ENCODE measurements at regions not wholly inside any gene's neighbourhood (a gene's known extent, or its start where the extent isn't known, plus 50 kb on each side); places are given as distances from the start of the nearest gene placed in this dataset.

DNA sequence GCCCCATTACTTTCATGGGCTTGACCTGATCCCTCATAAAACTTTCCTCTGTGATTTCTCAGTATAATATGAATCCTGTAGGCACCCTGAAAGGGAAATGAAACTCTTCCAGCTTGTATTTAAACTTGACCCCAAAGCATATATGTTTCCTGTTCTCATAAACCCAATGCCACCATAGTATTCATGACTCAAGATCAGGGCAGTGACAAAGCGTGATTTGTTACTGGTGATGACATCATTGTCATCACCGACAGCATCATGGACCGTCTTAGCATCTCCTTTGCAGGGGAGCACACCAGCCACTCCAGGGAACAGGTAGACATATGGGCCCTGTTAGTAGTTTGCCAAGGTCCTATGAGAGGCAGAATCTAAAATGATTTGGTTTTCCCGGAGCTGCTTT is 741.2 kb downstream of the NR2F2 start:
- Mint-ChIP-seq H3K27ac (ENCODE audit: unreplicated experiment) (no peak overlapping the region), H3K27me3 (ENCODE audit: unreplicated experiment) (no peaks in the 10 kb centered on the region), H3K4me1 (ENCODE audit: unreplicated experiment) (no peaks in the 10 kb centered on the region), H3K9me3 (ENCODE audit: unreplicated experiment) (peaks cover 12% of the 10 kb centered on the region), H3K36me3 (ENCODE audit: unreplicated experiment) (no peaks in the 10 kb centered on the region), H3K4me3 (ENCODE audit: unreplicated experiment) (no peak overlapping the region)
- TF ChIP-seq, protein P1, sequence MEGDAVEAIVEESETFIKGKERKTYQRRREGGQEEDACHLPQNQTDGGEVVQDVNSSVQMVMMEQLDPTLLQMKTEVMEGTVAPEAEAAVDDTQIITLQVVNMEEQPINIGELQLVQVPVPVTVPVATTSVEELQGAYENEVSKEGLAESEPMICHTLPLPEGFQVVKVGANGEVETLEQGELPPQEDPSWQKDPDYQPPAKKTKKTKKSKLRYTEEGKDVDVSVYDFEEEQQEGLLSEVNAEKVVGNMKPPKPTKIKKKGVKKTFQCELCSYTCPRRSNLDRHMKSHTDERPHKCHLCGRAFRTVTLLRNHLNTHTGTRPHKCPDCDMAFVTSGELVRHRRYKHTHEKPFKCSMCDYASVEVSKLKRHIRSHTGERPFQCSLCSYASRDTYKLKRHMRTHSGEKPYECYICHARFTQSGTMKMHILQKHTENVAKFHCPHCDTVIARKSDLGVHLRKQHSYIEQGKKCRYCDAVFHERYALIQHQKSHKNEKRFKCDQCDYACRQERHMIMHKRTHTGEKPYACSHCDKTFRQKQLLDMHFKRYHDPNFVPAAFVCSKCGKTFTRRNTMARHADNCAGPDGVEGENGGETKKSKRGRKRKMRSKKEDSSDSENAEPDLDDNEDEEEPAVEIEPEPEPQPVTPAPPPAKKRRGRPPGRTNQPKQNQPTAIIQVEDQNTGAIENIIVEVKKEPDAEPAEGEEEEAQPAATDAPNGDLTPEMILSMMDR (IDR thresholded peaks at IDR 0.05) = no peak
- DNase-seq (ENCODE audit: extremely low spot score, unreplicated experiment) = no peak

DNA sequence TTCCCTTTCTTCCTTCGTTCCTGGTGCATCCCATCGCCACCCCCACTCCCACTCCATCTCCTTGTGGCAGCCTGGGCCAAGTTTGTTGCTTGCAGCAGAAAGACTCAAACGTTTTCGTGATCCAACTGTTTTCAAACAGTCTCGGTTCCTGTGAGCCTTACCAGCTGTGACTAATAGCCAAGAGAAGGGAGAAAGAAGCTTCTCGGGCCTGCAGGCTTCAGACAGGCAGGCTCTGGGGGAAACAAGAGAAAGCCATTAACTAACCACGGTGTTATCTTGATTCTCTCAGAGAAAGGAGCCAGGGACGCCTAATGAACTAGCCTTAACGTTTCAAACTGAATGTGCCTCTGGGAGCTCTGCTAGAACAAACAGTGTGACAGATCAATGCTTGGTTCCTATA is 742.0 kb downstream of the NR2F2 start:
- Mint-ChIP-seq H3K4me1 (ENCODE audit: unreplicated experiment) (no peaks in the 10 kb centered on the region), H3K9me3 (ENCODE audit: unreplicated experiment) (peaks cover 12% of the 10 kb centered on the region), H3K27ac (ENCODE audit: unreplicated experiment) (no peak overlapping the region), H3K36me3 (ENCODE audit: unreplicated experiment) (no peaks in the 10 kb centered on the region), H3K27me3 (ENCODE audit: unreplicated experiment) (no peaks in the 10 kb centered on the region), H3K4me3 (ENCODE audit: unreplicated experiment) (no peak overlapping the region)
- DNase-seq (ENCODE audit: extremely low spot score, unreplicated experiment) = no peak
- TF ChIP-seq, protein P1 (IDR thresholded peaks at IDR 0.05) = no peak

DNA sequence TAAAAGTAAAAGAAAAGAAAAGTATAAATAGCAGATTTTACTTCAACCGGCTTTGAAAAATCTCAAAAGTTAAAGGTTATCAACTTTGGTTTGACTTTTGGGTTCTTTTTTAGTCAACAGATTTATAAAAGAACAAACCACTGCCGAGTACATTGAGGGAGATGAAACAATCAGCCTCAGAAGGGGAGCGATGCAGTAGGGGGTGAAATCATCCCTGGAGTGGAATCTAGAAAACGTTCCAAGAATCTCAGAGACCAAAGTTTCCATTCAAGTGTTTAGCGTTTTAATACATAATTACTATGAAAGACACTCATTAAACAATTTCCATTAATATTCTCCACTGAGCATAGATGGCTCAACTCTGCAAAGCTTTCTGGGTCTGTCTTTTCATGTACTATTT is 745.5 kb downstream of the NR2F2 start:
- TF ChIP-seq, protein P1 (IDR thresholded peaks at IDR 0.05) = no peak
- Mint-ChIP-seq H3K36me3 (ENCODE audit: unreplicated experiment) (no peaks in the 10 kb centered on the region), H3K4me1 (ENCODE audit: unreplicated experiment) (no peaks in the 10 kb centered on the region), H3K9me3 (ENCODE audit: unreplicated experiment) (peaks cover 12% of the 10 kb centered on the region), H3K27me3 (ENCODE audit: unreplicated experiment) (no peaks in the 10 kb centered on the region), H3K4me3 (ENCODE audit: unreplicated experiment) (no peak overlapping the region), H3K27ac (ENCODE audit: unreplicated experiment) (no peak overlapping the region)
- DNase-seq (ENCODE audit: extremely low spot score, unreplicated experiment) = no peak

DNA sequence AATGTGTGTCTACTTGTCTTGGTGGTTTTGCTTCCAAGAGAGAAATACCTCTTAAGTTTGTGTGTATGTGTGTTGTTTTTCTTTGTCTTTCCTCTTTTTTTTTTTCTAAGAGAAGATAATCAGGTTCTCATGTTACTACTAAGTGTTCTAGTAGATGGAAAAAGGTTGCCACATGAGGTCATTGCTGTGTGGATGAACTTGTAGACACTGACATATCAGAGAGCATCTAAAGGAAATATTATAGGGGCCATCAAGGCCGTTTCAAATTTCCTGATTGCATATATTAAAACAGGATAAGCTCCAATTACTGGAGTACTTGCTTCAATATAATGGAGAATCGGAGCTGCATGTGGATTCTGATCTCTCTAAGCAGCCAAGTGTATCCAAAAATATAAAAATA is 747.5 kb downstream of the NR2F2 start:
- TF ChIP-seq, protein P1 (IDR thresholded peaks at IDR 0.05) = no peak
- Mint-ChIP-seq H3K4me3 (ENCODE audit: unreplicated experiment) (no peak overlapping the region), H3K4me1 (ENCODE audit: unreplicated experiment) (no peaks in the 10 kb centered on the region), H3K36me3 (ENCODE audit: unreplicated experiment) (no peaks in the 10 kb centered on the region), H3K27ac (ENCODE audit: unreplicated experiment) (no peak overlapping the region), H3K27me3 (ENCODE audit: unreplicated experiment) (no peaks in the 10 kb centered on the region), H3K9me3 (ENCODE audit: unreplicated experiment) (peaks cover 8% of the 10 kb centered on the region)
- DNase-seq (ENCODE audit: extremely low spot score, unreplicated experiment) = no peak

DNA sequence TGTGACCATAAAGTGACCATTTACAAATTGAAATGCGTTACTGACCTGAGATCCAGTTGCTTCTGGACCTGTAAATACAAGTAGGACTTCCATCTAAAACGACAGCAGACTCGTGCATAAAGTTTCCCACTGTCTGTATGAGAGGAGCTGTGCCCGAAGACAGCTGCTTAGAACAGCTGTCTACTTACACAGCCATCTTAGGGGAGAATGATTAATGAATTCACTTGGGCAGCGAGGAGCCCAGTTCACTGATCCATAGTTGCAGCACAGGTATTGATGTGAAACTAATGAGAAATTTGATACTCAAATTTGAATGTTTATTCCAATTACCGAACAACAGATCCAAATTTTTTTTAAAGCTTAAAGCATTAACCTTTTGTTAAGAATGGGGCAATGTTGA is 748.1 kb downstream of the NR2F2 start:
- no peaks in the 10 kb centered on the region for H3K36me3 Mint-ChIP-seq (ENCODE audit: unreplicated experiment)
- H3K27ac Mint-ChIP-seq (ENCODE audit: unreplicated experiment) = no peak overlapping the region
- no peaks in the 10 kb centered on the region for H3K4me1 Mint-ChIP-seq (ENCODE audit: unreplicated experiment)
- no peaks in the 10 kb centered on the region for H3K27me3 Mint-ChIP-seq (ENCODE audit: unreplicated experiment)
- TF ChIP-seq, protein P1 (IDR thresholded peaks at IDR 0.05) = no peak
- no peak overlapping the region for H3K4me3 Mint-ChIP-seq (ENCODE audit: unreplicated experiment)
- no peak for DNase-seq (ENCODE audit: extremely low spot score, unreplicated experiment)
- peaks cover 8% of the 10 kb centered on the region for H3K9me3 Mint-ChIP-seq (ENCODE audit: unreplicated experiment)

Data from osteocyte (in vitro differentiated cells).